Heart right ventricle (tissue), 16 donors: ENCODE measurements at regions not wholly inside any gene's neighbourhood (a gene's known extent, or its start where the extent isn't known, plus 50 kb on each side); places are given as distances from the start of the nearest gene placed in this dataset.

Experiments used
- ATAC-seq, 8 donors: fragments of 200-7000 bp; cut with Tn5 transposase; one replicate each; pipeline ENCODE4 v1.9.1; 2020; ENCODE audit warnings: mild to moderate bottlenecking in 8 of 8, moderate library complexity in 8 of 8, moderate number of reproducible peaks in 1 of 8
- DNase-seq, 2 donors: peaks; one replicate each; pipeline ENCODE4 v3.0.0-alpha.2; 2020
- H3K27ac ChIP-seq, 10 donors: fragments of 200-600 bp; sonication (generic) in 2 of 10; one replicate each; pipeline versions ENCODE4 v1.5.0 to v1.8.0; 2020 to 2022; ENCODE audit warnings: mild to moderate bottlenecking in 3 of 10
- H3K27me3 ChIP-seq, 7 donors: fragments of 200-600 bp; one replicate each; pipeline ENCODE4 v1.8.0; 2021 to 2022; ENCODE audit warnings: mild to moderate bottlenecking in 2 of 7
- H3K36me3 ChIP-seq, 9 donors: fragments of 200-600 bp; sonication (generic) in 1 of 9; one replicate each; pipeline versions ENCODE4 v1.5.0 to v1.8.0; 2020 to 2022; ENCODE audit warnings: mild to moderate bottlenecking in 2 of 9
- H3K4me1 ChIP-seq, 9 donors: fragments of 200-600 bp; sonication (generic) in 1 of 9; one replicate each; pipeline versions ENCODE4 v1.5.0 to v1.8.0; 2020 to 2022; ENCODE audit warnings: mild to moderate bottlenecking in 4 of 9
- H3K4me3 ChIP-seq, 10 donors: fragments of 200-600 bp; sonication (generic) in 2 of 10; one replicate each; pipeline versions ENCODE4 v1.5.0 to v1.8.0; 2020 to 2022; ENCODE audit warnings: mild to moderate bottlenecking in 7 of 10, moderate library complexity in 2 of 10
- H3K9me3 ChIP-seq, 11 donors: fragments of 200-600 bp in 10 of 11; sonication (generic) in 2 of 11; one replicate each; pipeline versions ENCODE4 v1.5.0 to v1.8.0; 2013 to 2022; ENCODE audit warnings: mild to moderate bottlenecking in 2 of 11, control low read depth in 1 of 11, moderate library complexity in 1 of 11
- CTCF ChIP-seq, 9 donors: fragments of 200-600 bp; sonication (generic) in 2 of 9; IDR thresholded peaks; one replicate each; pipeline versions ENCODE4 v1.5.0 to v1.8.0; 2021 to 2022; ENCODE audit warnings: antibody characterized with exemption in 9 of 9, mild to moderate bottlenecking in 5 of 9, moderate library complexity in 1 of 9
- WGBS, 2 donors: extraction: QIAGEN DNeasy Blood & Tissue Kit; methylation state at CpG; one replicate each; pipeline ENCODE4 v1.1.7; 2013; ENCODE audit warnings: inconsistent platforms in 1 of 2; 5-methylcytosine and 5-hydroxymethylcytosine counted together
- intact Hi-C, 10 donors: fragments of 100-400 bp; cut with DNase I; formaldehyde crosslinking; loops; one replicate each; pipeline versions ENCODE4 v1.11.1 to v1.14.2; 2022
- donor health status: Arrhythmogenic right ventricular cardiomyopathy.
- donor health status: ischemic (EF 13 %, LVEDD 7.1; RV severe dilation, severe dysfunction).
- donor health status: healthy with polysubstance abuse.
- donor health status: DM: no; HTN: yes; CAD: no.
- donor health status: DM: no; HTN: no; CAD: no.
- donor health status: ischemic (EF 25% LVEDD 6.9; RV normal size, moderate dysfunction).
- donor health status: ischemic (EF 25% LVEDD 5.7; RV mildly dilated, moderate dysfunction).
- donor health status: healthy.
- donor health status: DM: yes; HTN: yes; CAD: no.
- donor health status: Ischemic cardiomyopathy.
- donor health status: ischemic (EF 35%, LVEDD 5.7; RV mildly dilated, moderate dysfunction).
- donor health status: nonischemic (EF 11% LVEDD 7.7; RV severe dilation, severe dysfunction).
- donor health status: DM: yes; HTN: yes; CAD: no.
- donor health status: PGD.
- donor health status: ischemic (EF 29% LVEDD 5.4; RV normal size, mild dysfunction).
- donor health status: nonischemic (EF 23%, LVEDD 6.1; RV moderate dilation, normal function).

- H3K9me3 ChIP-seq = peaks cover 0 to 19% (median 2%) of the 10 kb centered on the region in 11 donors
- DNase-seq (no peak), ATAC-seq (no peak)
- H3K27ac ChIP-seq = no peak overlapping the region
- 94 to 96% methylated on average over 2 of the region's 2 CpGs for WGBS, 2 donors
- H3K36me3 ChIP-seq = no peaks in the 10 kb centered on the region
- H3K4me3 ChIP-seq = no peak overlapping the region
- intact Hi-C loops = no loop called here
- peaks cover 0 to 6% (median 0%) of the 10 kb centered on the region in 9 donors for H3K4me1 ChIP-seq
- TF ChIP-seq CTCF (IDR thresholded peaks at IDR 0.05) = no peak
- peaks cover 0 to 33% (median 0%) of the 10 kb centered on the region in 7 donors for H3K27me3 ChIP-seq
These were observed 121.9 kb upstream of the MVB12B start for GRCh38 chr9:126204708-126205225.

GRCh38 chr9:126205265-126205664 is 121.4 kb upstream of the MVB12B start:
- Histone ChIP-seq H3K4me3 (no peak overlapping the region), H3K27me3 (peaks cover 0 to 32% (median 0%) of the 10 kb centered on the region in 7 donors), H3K9me3 (peaks cover 0 to 19% (median 2%) of the 10 kb centered on the region in 11 donors), H3K36me3 (no peaks in the 10 kb centered on the region), H3K27ac (no peak overlapping the region), H3K4me1 (peaks cover 0 to 6% (median 0%) of the 10 kb centered on the region in 9 donors)
- DNase-seq = no peak
- no peak for TF ChIP-seq CTCF (IDR thresholded peaks at IDR 0.05)
- no peak for ATAC-seq
- intact Hi-C loops = no loop called here
- WGBS, 2 donors = 49 to 62% methylated on average over 7 of the region's 7 CpGs

- DNase-seq (no peak), ATAC-seq (no peak)
- intact Hi-C loops = no loop called here
- WGBS, 2 donors = 50 to 67% methylated on average over 22 of the region's 22 CpGs
- peaks cover 0 to 31% (median 0%) of the 10 kb centered on the region in 7 donors for H3K27me3 ChIP-seq
- no peaks in the 10 kb centered on the region for H3K36me3 ChIP-seq
- no peak for TF ChIP-seq CTCF (IDR thresholded peaks at IDR 0.05)
- H3K9me3 ChIP-seq = peaks cover 0 to 13% (median 0%) of the 10 kb centered on the region in 11 donors
- no peak overlapping the region for H3K4me3 ChIP-seq
- no peak overlapping the region for H3K27ac ChIP-seq
- H3K4me1 ChIP-seq = peaks cover 0 to 6% (median 0%) of the 10 kb centered on the region in 9 donors
These were observed 120.7 kb upstream of the MVB12B start for GRCh38 chr9:126205845-126206498.

- ATAC-seq = peak; percentile 38 to 93 (median 72)
- peak; percentile 16 to 33 for DNase-seq
- no peak overlapping the region for H3K4me3 ChIP-seq
- H3K9me3 ChIP-seq = peaks cover 0 to 5% (median 0%) of the 10 kb centered on the region in 11 donors
- intact Hi-C loops = no loop called here
- H3K27ac ChIP-seq = no peak overlapping the region
- no peaks in the 10 kb centered on the region for H3K36me3 ChIP-seq
- no peak for TF ChIP-seq CTCF (IDR thresholded peaks at IDR 0.05)
- H3K27me3 ChIP-seq = peaks cover 0 to 27% (median 0%) of the 10 kb centered on the region in 7 donors
- H3K4me1 ChIP-seq = peaks cover 0 to 6% (median 0%) of the 10 kb centered on the region in 9 donors
- 58 to 66% methylated on average over 5 of the region's 5 CpGs for WGBS, 2 donors
These were observed 119.4 kb upstream of the MVB12B start for GRCh38 chr9:126207256-126207655.
